ENCODE measurements at regions not wholly inside any gene's neighbourhood (a gene's known extent, or its start where the extent isn't known, plus 50 kb on each side); places are given as distances from the start of the nearest gene placed in this dataset.

- no CpG with 5 or more reads among the region's 4 CpGs for WGBS (ENCODE audit: extremely low coverage, insufficient coverage, low lambda C conversion rate)
- H2BK15ac ChIP-seq (replicated peaks; ENCODE audit: low read depth): no peak overlapping the region
- H3K18ac ChIP-seq (ENCODE audit: low read length): no peak overlapping the region
Observed at GRCh38 chr5:173385832-173386360, 57.7 kb upstream of the STC2 start.

GRCh38 chr5:173383711-173384110 is 55.5 kb upstream of the STC2 start:
- Histone ChIP-seq H3K79me2 (ENCODE audit: control insufficient read depth, insufficient read depth, low read length) (no peaks in the 10 kb centered on the region), H3K4me1 (ENCODE audit: control insufficient read depth, low read depth, low read length) (no peaks in the 10 kb centered on the region), H3K36me3 (ENCODE audit: control insufficient read depth, insufficient read depth, low read length) (no peaks in the 10 kb centered on the region), H3K18ac (ENCODE audit: low read length) (no peak overlapping the region), H4K8ac (ENCODE audit: low read depth, low read length) (no peak overlapping the region), H3K23ac (ENCODE audit: low read length) (no peak overlapping the region), H4K5ac (ENCODE audit: low read length) (no peak overlapping the region), H3K9ac (ENCODE audit: low read length) (no peak overlapping the region), H3K56ac (ENCODE audit: low read length) (no peak overlapping the region), H3K27ac (ENCODE audit: low read depth, low read length) (no peak overlapping the region), H3K4ac (ENCODE audit: low read depth, low read length) (no peak overlapping the region), H2BK15ac (replicated peaks; ENCODE audit: low read depth) (no peak overlapping the region), H3K27me3 (ENCODE audit: insufficient read depth, low read length, poor library complexity) (no peaks in the 10 kb centered on the region), H3K4me2 (ENCODE audit: low read length) (no peak overlapping the region), H2AK5ac (ENCODE audit: low read length) (no peak overlapping the region), H3K4me3 (ENCODE audit: low read length) (no peak overlapping the region), H2BK5ac (ENCODE audit: low read length) (no peak overlapping the region), H3K79me1 (ENCODE audit: low read length) (no peaks in the 10 kb centered on the region), H2BK120ac (ENCODE audit: low read depth, low read length) (no peak overlapping the region)
- no peak for DNase-seq
- WGBS (ENCODE audit: extremely low coverage, insufficient coverage, low lambda C conversion rate): no CpG with 5 or more reads among the region's 4 CpGs

More at GRCh38 chr5:173385832-173386360, 57.7 kb upstream of the STC2 start:
- no peak overlapping the region for H3K23ac ChIP-seq (ENCODE audit: low read length)
- H3K4ac ChIP-seq (ENCODE audit: low read depth, low read length): no peak overlapping the region
- H3K79me1 ChIP-seq (ENCODE audit: low read length): no peaks in the 10 kb centered on the region
- H3K56ac ChIP-seq (ENCODE audit: low read length): no peak overlapping the region
- H3K79me2 ChIP-seq (ENCODE audit: control insufficient read depth, insufficient read depth, low read length): no peaks in the 10 kb centered on the region
- no peaks in the 10 kb centered on the region for H3K4me1 ChIP-seq (ENCODE audit: control insufficient read depth, low read depth, low read length)
- DNase-seq: peak; percentile 22
- H3K36me3 ChIP-seq (ENCODE audit: control insufficient read depth, insufficient read depth, low read length): no peaks in the 10 kb centered on the region
- no peak overlapping the region for H4K8ac ChIP-seq (ENCODE audit: low read depth, low read length)
- no peak overlapping the region for H2BK120ac ChIP-seq (ENCODE audit: low read depth, low read length)
- no peak overlapping the region for H3K27ac ChIP-seq (ENCODE audit: low read depth, low read length)
- no peak overlapping the region for H2BK5ac ChIP-seq (ENCODE audit: low read length)
- no peak overlapping the region for H2AK5ac ChIP-seq (ENCODE audit: low read length)
- no peak overlapping the region for H3K4me3 ChIP-seq (ENCODE audit: low read length)
- H4K5ac ChIP-seq (ENCODE audit: low read length): no peak overlapping the region
- no peak overlapping the region for H3K4me2 ChIP-seq (ENCODE audit: low read length)
- no peak overlapping the region for H3K9ac ChIP-seq (ENCODE audit: low read length)
- no peaks in the 10 kb centered on the region for H3K27me3 ChIP-seq (ENCODE audit: insufficient read depth, low read length, poor library complexity)

- no peaks in the 10 kb centered on the region for H3K79me1 ChIP-seq (ENCODE audit: low read length)
- no peak overlapping the region for H3K4me2 ChIP-seq (ENCODE audit: low read length)
- DNase-seq: no peak
- H3K79me2 ChIP-seq (ENCODE audit: control insufficient read depth, insufficient read depth, low read length): no peaks in the 10 kb centered on the region
- H2BK15ac ChIP-seq (replicated peaks; ENCODE audit: low read depth): no peak overlapping the region
- H3K56ac ChIP-seq (ENCODE audit: low read length): no peak overlapping the region
- no peaks in the 10 kb centered on the region for H3K36me3 ChIP-seq (ENCODE audit: control insufficient read depth, insufficient read depth, low read length)
- no peak overlapping the region for H2BK5ac ChIP-seq (ENCODE audit: low read length)
- no peak overlapping the region for H4K5ac ChIP-seq (ENCODE audit: low read length)
- H3K18ac ChIP-seq (ENCODE audit: low read length): no peak overlapping the region
- H3K9ac ChIP-seq (ENCODE audit: low read length): no peak overlapping the region
- no peak overlapping the region for H2AK5ac ChIP-seq (ENCODE audit: low read length)
- no peak overlapping the region for H2BK120ac ChIP-seq (ENCODE audit: low read depth, low read length)
- no peak overlapping the region for H3K4me3 ChIP-seq (ENCODE audit: low read length)
- H4K8ac ChIP-seq (ENCODE audit: low read depth, low read length): no peak overlapping the region
- no peaks in the 10 kb centered on the region for H3K27me3 ChIP-seq (ENCODE audit: insufficient read depth, low read length, poor library complexity)
- no CpG with 5 or more reads among the region's 3 CpGs for WGBS (ENCODE audit: extremely low coverage, insufficient coverage, low lambda C conversion rate)
- no peak overlapping the region for H3K27ac ChIP-seq (ENCODE audit: low read depth, low read length)
- H3K4me1 ChIP-seq (ENCODE audit: control insufficient read depth, low read depth, low read length): no peaks in the 10 kb centered on the region
- H3K23ac ChIP-seq (ENCODE audit: low read length): no peak overlapping the region
- no peak overlapping the region for H3K4ac ChIP-seq (ENCODE audit: low read depth, low read length)
Observed at GRCh38 chr5:173378727-173379126, 50.5 kb upstream of the STC2 start.

Measured in mesendoderm (in vitro differentiated cells).